HCT116 (cell line): ENCODE measurements at regions not wholly inside any gene's neighbourhood (a gene's known extent, or its start where the extent isn't known, plus 50 kb on each side); places are given as distances from the start of the nearest gene placed in this dataset.

Experiments used
- ATAC-seq: fragments of 200-7000 bp; cut with Tn5 transposase; 2 replicates; pipeline ENCODE4 v1.9.1; 2020; ENCODE audit warnings: mild to moderate bottlenecking, moderate library complexity
- BruUV-seq: library from RNA; stranded (reverse); fragments of 400-500 nt; replicated peaks from 2 replicates; lab custom pipeline; 2021; lab: Mats Ljungman, UMichigan
- CTCF ChIA-PET: fragments of 300-600 bp; sonication (Branson Sonifier 250); formaldehyde crosslinking; loops from one replicate; lab custom pipeline; 2021; ENCODE audit warnings: antibody characterized with exemption; lab: Charles Lee
- POLR2A ChIA-PET: fragments of 300-600, 350-600 bp; sonication (Branson Sonifier 250); formaldehyde crosslinking; loops from one replicate; lab custom pipeline; 2021; ENCODE audit warnings: antibody characterized with exemption; lab: Charles Lee
- RAD21 ChIA-PET, 2 experiments: fragments of 300-600 bp; sonication (Branson Sonifier 250); formaldehyde crosslinking; loops; one replicate each; lab custom pipeline; 2023; ENCODE audit warnings: low total read pairs in 2 of 2; ENCODE audit not compliant: uncharacterized antibody in 2 of 2, unreplicated experiment in 2 of 2, low non-redundant PET in 1 of 2; lab: Charles Lee
- DNase-seq: peaks from one replicate; pipeline ENCODE4 v3.0.0-alpha.2; 2010; ENCODE audit warnings: low read depth, low spot score
- H2AFZ ChIP-seq: fragments of 200-600 bp; shearing (Covaris generic), sonication (generic); 2 replicates; pipeline ENCODE4 v1.6.1; 2017; ENCODE audit warnings: low read depth, mixed run types, mixed read lengths, antibody characterized with exemption, low read length; ENCODE audit not compliant: poor library complexity, severe bottlenecking
- H3K27ac ChIP-seq: 2 replicates; pipeline ENCODE4 v1.5.1; 2012; ENCODE audit warnings: low read depth, low read length
- H3K27me3 ChIP-seq: fragments of 200-600 bp; sonication (generic); 2 replicates; pipeline ENCODE4 v1.6.1; 2016; ENCODE audit warnings: mixed run types, low read length, mixed read lengths; ENCODE audit not compliant: insufficient read depth
- H3K36me3 ChIP-seq, 2 experiments: fragments of 200-500 bp in 1 of 2; fragments of 200-600 bp in 1 of 2; sonication (Bioruptor generic) in 1 of 2; sonication (generic) in 1 of 2; 2 replicates each; pipeline versions ENCODE4 v1.5.1 to v1.6.1; 2014 to 2016; ENCODE audit warnings: low read length in 2 of 2, inconsistent platforms in 1 of 2, mixed read lengths in 1 of 2, mixed run types in 1 of 2; ENCODE audit not compliant: insufficient read depth in 2 of 2, control insufficient read depth in 1 of 2
- H3K4me1 ChIP-seq, 2 experiments: fragments of 200-600 bp in 1 of 2; sonication (generic) in 1 of 2; 2 replicates each; pipeline versions ENCODE4 v1.5.1 to v1.6.1; 2012 to 2017; ENCODE audit warnings: low read length in 2 of 2, inconsistent platforms in 1 of 2, mild to moderate bottlenecking in 1 of 2, mixed read lengths in 1 of 2, mixed run types in 1 of 2, moderate library complexity in 1 of 2; ENCODE audit not compliant: insufficient read depth in 2 of 2, control insufficient read depth in 1 of 2
- H3K4me2 ChIP-seq: fragments of 200-600 bp; sonication (generic); 2 replicates; pipeline ENCODE4 v1.6.1; 2017; ENCODE audit warnings: mixed run types, low read length, mixed read lengths
- H3K4me3 ChIP-seq, 2 experiments: fragments of 200-600 bp in 1 of 2; sonication (generic) in 1 of 2; replicated peaks in 1 of 2; 2 replicates each; pipeline ENCODE4 v1.5.1; 2011 to 2016; ENCODE audit warnings: low read length in 2 of 2, control low read depth in 1 of 2, low read depth in 1 of 2, mild to moderate bottlenecking in 1 of 2, mixed read lengths in 1 of 2, mixed run types in 1 of 2
- H3K79me2 ChIP-seq: fragments of 200-600 bp; sonication (generic); 2 replicates; pipeline ENCODE4 v1.6.1; 2017; ENCODE audit warnings: mild to moderate bottlenecking, mixed run types, low read length, moderate library complexity, mixed read lengths; ENCODE audit not compliant: insufficient read depth
- H3K9ac ChIP-seq: fragments of 200-600 bp; sonication (generic); 2 replicates; pipeline ENCODE4 v1.6.1; 2016; ENCODE audit warnings: low read length, mixed read lengths
- H3K9me2 ChIP-seq: fragments of 200-600 bp; sonication (generic), shearing (Covaris generic); 2 replicates; pipeline ENCODE4 v1.6.1; 2017; ENCODE audit warnings: mixed run types, mild to moderate bottlenecking, moderate library complexity; ENCODE audit not compliant: insufficient read depth
- H3K9me3 ChIP-seq, 2 experiments: fragments of 200-500 bp in 1 of 2; fragments of 200-600 bp in 1 of 2; sonication (Bioruptor generic) in 1 of 2; sonication (generic) in 1 of 2; 2 replicates each; pipeline ENCODE4 v1.6.1; 2014 to 2017; ENCODE audit warnings: low read length in 2 of 2, mixed read lengths in 2 of 2, inconsistent platforms in 1 of 2, low read depth in 1 of 2, mild to moderate bottlenecking in 1 of 2, mixed run types in 1 of 2, moderate library complexity in 1 of 2; ENCODE audit not compliant: control insufficient read depth in 1 of 2, insufficient read depth in 1 of 2
- H4K20me1 ChIP-seq: fragments of 200-600 bp; sonication (generic), shearing (Covaris generic); 2 replicates; pipeline ENCODE4 v1.6.1; 2017; ENCODE audit warnings: mixed run types, mild to moderate bottlenecking, moderate library complexity; ENCODE audit not compliant: insufficient read depth
- CBX3 ChIP-seq: IDR thresholded peaks from 2 replicates; pipeline ENCODE4 v1.6.1; 2012; ENCODE audit warnings: low read depth
- CEBPB ChIP-seq: IDR thresholded peaks from 2 replicates; pipeline ENCODE4 v1.6.1; 2012; ENCODE audit warnings: low read depth
- ELF1 ChIP-seq: IDR thresholded peaks from 2 replicates; pipeline ENCODE4 v1.6.1; 2012; ENCODE audit warnings: low read depth, borderline replicate concordance
- EZH2 ChIP-seq: fragments of 200-600 bp; sonication (generic); IDR thresholded peaks from 2 replicates; pipeline ENCODE4 v1.6.1; 2017; ENCODE audit warnings: antibody characterized with exemption, mixed run types
- EZH2phosphoT487 ChIP-seq: fragments of 200-600 bp; IDR thresholded peaks from 2 replicates; pipeline ENCODE4 v1.6.1; 2018; ENCODE audit warnings: antibody characterized with exemption, borderline replicate concordance
- FOSL1 ChIP-seq: IDR thresholded peaks from 2 replicates; pipeline ENCODE4 v1.6.1; 2012; ENCODE audit warnings: low read depth
- JUND ChIP-seq: IDR thresholded peaks from 2 replicates; pipeline ENCODE4 v1.6.1; 2012
- POLR2A ChIP-seq: IDR thresholded peaks from 2 replicates; pipeline ENCODE4 v1.7.0; 2011; ENCODE audit warnings: borderline replicate concordance; ENCODE audit not compliant: insufficient read depth, insufficient read length; ENCODE audit errors: extremely low read depth
- POLR2AphosphoS5 ChIP-seq: IDR thresholded peaks from 2 replicates; pipeline ENCODE4 v1.6.1; 2011; ENCODE audit warnings: mild to moderate bottlenecking, low read depth, low read length, moderate library complexity
- REST ChIP-seq: IDR thresholded peaks from 2 replicates; pipeline ENCODE4 v1.6.1; 2012; ENCODE audit warnings: low read depth
- SIN3A ChIP-seq: IDR thresholded peaks from 2 replicates; pipeline ENCODE4 v1.6.1; 2012; ENCODE audit warnings: low read depth
- SP1 ChIP-seq: IDR thresholded peaks from 2 replicates; pipeline ENCODE4 v1.6.1; 2012; ENCODE audit warnings: low read depth
- YY1 ChIP-seq: IDR thresholded peaks from 2 replicates; pipeline ENCODE4 v1.6.1; 2011; ENCODE audit warnings: low read length, low read depth, moderate library complexity, mild to moderate bottlenecking; ENCODE audit not compliant: insufficient replicate concordance; ENCODE audit errors: extremely low read depth
- ZFX ChIP-seq: fragments of 450-650 bp; IDR thresholded peaks from 2 replicates; pipeline ENCODE4 v1.6.1; 2017
- ZNF274 ChIP-seq: fragments of 200-500 bp; sonication (Bioruptor generic); IDR thresholded peaks from 2 replicates; pipeline ENCODE4 v1.6.1; 2014; ENCODE audit warnings: mild to moderate bottlenecking, low read depth, low read length, inconsistent platforms
- intact Hi-C: fragments of 100-400 bp; cut with micrococcal nuclease; formaldehyde crosslinking; loops from 2 replicates; pipeline ENCODE4 v1.10.0; 2022
- TF ChIP-seq, protein P1 (sequence below): IDR thresholded peaks from 2 replicates; pipeline ENCODE4 v1.6.1; 2012
- TF ChIP-seq, protein P2 (sequence below): IDR thresholded peaks from 2 replicates; pipeline ENCODE4 v1.6.1; 2012
- TF ChIP-seq, protein P3 (sequence below), 3 experiments: fragments of 200-600 bp in 1 of 3; sonication (generic) in 1 of 3; IDR thresholded peaks in 2 of 3; conservative IDR thresholded peaks in 1 of 3; 2 replicates each; pipeline ENCODE4 v1.5.1; 2012 to 2017; ENCODE audit warnings: low read depth in 2 of 3, low read length in 2 of 3, antibody characterized with exemption in 1 of 3, borderline replicate concordance in 1 of 3, control low read depth in 1 of 3, mild to moderate bottlenecking in 1 of 3, mixed read lengths in 1 of 3, mixed run types in 1 of 3, moderate library complexity in 1 of 3; ENCODE audit not compliant: insufficient read depth in 1 of 3

DNA sequence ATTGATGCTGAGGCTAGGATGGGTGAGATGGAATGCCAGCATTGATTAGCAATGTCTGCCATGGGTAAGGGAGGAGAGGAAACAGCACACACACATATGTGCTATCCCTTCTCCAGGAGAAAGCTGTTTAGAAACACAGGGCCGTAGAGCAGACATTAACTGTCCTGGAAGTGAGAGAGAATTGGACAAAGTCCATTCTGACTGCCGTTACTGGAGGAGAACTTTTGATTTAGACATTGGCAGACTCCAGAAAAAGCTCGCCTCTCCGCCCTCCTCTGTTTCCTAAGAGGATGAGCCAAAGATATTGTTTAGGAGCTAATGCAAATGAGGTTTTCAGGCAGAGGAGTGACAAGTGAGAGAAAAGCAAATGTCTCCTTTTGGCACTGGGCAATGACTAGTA is 237.0 kb downstream of the HAPSTR1 start:
- peaks cover 39% of the 10 kb centered on the region for H3K27me3 ChIP-seq
- H3K4me2 ChIP-seq = no peak overlapping the region
- ATAC-seq (no peak), DNase-seq (no peak)
- H3K4me3 ChIP-seq = no peak overlapping the region
- H3K9ac ChIP-seq = no peak overlapping the region
- no peaks in the 10 kb centered on the region for H3K4me1 ChIP-seq
- POLR2A ChIA-PET = no interaction called here
- intact Hi-C loops = no loop called here
- no peak overlapping the region for H3K27ac ChIP-seq
- no peaks in the 10 kb centered on the region for H3K36me3 ChIP-seq
- CTCF ChIA-PET = no interaction called here
- RAD21 ChIA-PET = no interaction called here
- H3K9me2 ChIP-seq = no peaks in the 10 kb centered on the region
- H4K20me1 ChIP-seq = no peaks in the 10 kb centered on the region
- BruUV-seq = no TSS peak
- H3K79me2 ChIP-seq = no peaks in the 10 kb centered on the region
- no peak overlapping the region for H2AFZ ChIP-seq
- TF ChIP-seq YY1 (no peak), ELF1 (no peak), POLR2AphosphoS5 (no peak), ZFX (no peak), FOSL1 (no peak), CBX3 (no peak), SP1 (no peak), CEBPB (no peak), POLR2A (no peak), EZH2phosphoT487 (no peak), SIN3A (no peak), REST (no peak), JUND (no peak), EZH2 (no peak), ZNF274 (no peak)
- TF ChIP-seq, protein P1, sequence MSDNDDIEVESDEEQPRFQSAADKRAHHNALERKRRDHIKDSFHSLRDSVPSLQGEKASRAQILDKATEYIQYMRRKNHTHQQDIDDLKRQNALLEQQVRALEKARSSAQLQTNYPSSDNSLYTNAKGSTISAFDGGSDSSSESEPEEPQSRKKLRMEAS = no peak
- TF ChIP-seq, protein P2, sequence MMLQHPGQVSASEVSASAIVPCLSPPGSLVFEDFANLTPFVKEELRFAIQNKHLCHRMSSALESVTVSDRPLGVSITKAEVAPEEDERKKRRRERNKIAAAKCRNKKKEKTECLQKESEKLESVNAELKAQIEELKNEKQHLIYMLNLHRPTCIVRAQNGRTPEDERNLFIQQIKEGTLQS = no peak
- TF ChIP-seq, protein P3, sequence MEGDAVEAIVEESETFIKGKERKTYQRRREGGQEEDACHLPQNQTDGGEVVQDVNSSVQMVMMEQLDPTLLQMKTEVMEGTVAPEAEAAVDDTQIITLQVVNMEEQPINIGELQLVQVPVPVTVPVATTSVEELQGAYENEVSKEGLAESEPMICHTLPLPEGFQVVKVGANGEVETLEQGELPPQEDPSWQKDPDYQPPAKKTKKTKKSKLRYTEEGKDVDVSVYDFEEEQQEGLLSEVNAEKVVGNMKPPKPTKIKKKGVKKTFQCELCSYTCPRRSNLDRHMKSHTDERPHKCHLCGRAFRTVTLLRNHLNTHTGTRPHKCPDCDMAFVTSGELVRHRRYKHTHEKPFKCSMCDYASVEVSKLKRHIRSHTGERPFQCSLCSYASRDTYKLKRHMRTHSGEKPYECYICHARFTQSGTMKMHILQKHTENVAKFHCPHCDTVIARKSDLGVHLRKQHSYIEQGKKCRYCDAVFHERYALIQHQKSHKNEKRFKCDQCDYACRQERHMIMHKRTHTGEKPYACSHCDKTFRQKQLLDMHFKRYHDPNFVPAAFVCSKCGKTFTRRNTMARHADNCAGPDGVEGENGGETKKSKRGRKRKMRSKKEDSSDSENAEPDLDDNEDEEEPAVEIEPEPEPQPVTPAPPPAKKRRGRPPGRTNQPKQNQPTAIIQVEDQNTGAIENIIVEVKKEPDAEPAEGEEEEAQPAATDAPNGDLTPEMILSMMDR (IDR thresholded peaks at IDR 0.05 in 2 of 3, conservative IDR thresholded peaks at IDR 0.05 in 1 of 3; ENCODE audit: borderline replicate concordance in 1 of 3, insufficient read depth in 1 of 3, low read depth in 2 of 3, low read length in 2 of 3) = no peak
- H3K9me3 ChIP-seq = no peaks in the 10 kb centered on the region
